ENCODE measurements at regions not wholly inside any gene's neighbourhood (a gene's known extent, or its start where the extent isn't known, plus 50 kb on each side); places are given as distances from the start of the nearest gene placed in this dataset.

GRCh38 chr11:79616392-79616851 lies 175.6 kb upstream of the TENM4 start:
- Histone ChIP-seq H3K23me2 (ENCODE audit: low read depth, low read length) (no peaks in the 10 kb centered on the region; the same call in 1 of the 2 replicates), H4K5ac (ENCODE audit: insufficient read length, low read depth, low read length) (no peak overlapping the region), H3K9me3 (ENCODE audit: insufficient read depth in 2 of 2, low read depth in 1 of 2, low read length in 1 of 2) (no peaks in the 10 kb centered on the region), H3K79me2 (ENCODE audit: control insufficient read depth in 1 of 2, insufficient read depth in 2 of 2, low read length in 2 of 2) (no peaks in the 10 kb centered on the region), H3K4ac (replicated peaks; ENCODE audit: insufficient read length, low read depth, low read length) (no peak overlapping the region), H3K36me3 (ENCODE audit: control insufficient read depth in 2 of 4, insufficient read depth in 4 of 4, low read length in 3 of 4) (no peaks in the 10 kb centered on the region), H4K20me1 (replicated peaks in 1 of 2; ENCODE audit: control insufficient read depth in 1 of 2, insufficient read depth in 2 of 2, low read length in 2 of 2) (no peaks in the 10 kb centered on the region), H2BK120ac (replicated peaks; ENCODE audit: low read depth, low read length) (no peak overlapping the region), H2BK5ac (ENCODE audit: low read depth, low read length) (no peak overlapping the region), H3K23ac (ENCODE audit: insufficient read length) (no peak overlapping the region), H3K27me3 (replicated peaks in 1 of 4; ENCODE audit: control insufficient read depth in 3 of 4, extremely low read depth in 1 of 4, insufficient read depth in 3 of 4, low read length in 3 of 4) (no peaks in the 10 kb centered on the region), H3K18ac (ENCODE audit: extremely low read depth, low read length) (no peak overlapping the region), H3K56ac (replicated peaks; ENCODE audit: insufficient read length, low read depth, low read length) (no peak overlapping the region), H3K9ac (replicated peaks in 1 of 4; ENCODE audit: extremely low read depth in 1 of 4, low read depth in 3 of 4, low read length in 3 of 4) (no peak overlapping the region), H2AFZ (ENCODE audit: low read length) (no peak overlapping the region), H3K79me1 (ENCODE audit: low read depth, low read length) (no peaks in the 10 kb centered on the region), H3K4me2 (ENCODE audit: insufficient read depth in 1 of 2, low read depth in 2 of 2, low read length in 2 of 2) (no peak overlapping the region), H4K91ac (replicated peaks; ENCODE audit: insufficient read length, low read length) (no peak overlapping the region), H3K4me1 (replicated peaks in 1 of 4; ENCODE audit: control insufficient read depth in 3 of 4, insufficient read depth in 4 of 4, low read length in 3 of 4) (no peaks in the 10 kb centered on the region), H3K27ac (ENCODE audit: low read depth, low read length) (no peak overlapping the region), H2BK12ac (ENCODE audit: low read depth, low read length) (no peak overlapping the region), H4K8ac (ENCODE audit: extremely low read depth, insufficient read depth, low read length) (no peak overlapping the region), H2BK15ac (ENCODE audit: low read length) (no peak overlapping the region), H2BK20ac (ENCODE audit: low read length) (no peak overlapping the region), H3K4me3 (ENCODE audit: extremely low read depth in 1 of 4, insufficient read depth in 2 of 4, low read depth in 3 of 4, low read length in 4 of 4) (no peak overlapping the region), H3K14ac (ENCODE audit: insufficient read length) (no peak overlapping the region), H2AK5ac (ENCODE audit: low read depth, low read length) (no peak overlapping the region)
- CTCF ChIA-PET (ENCODE audit: partially characterized antibody), result interaction anchor here (0.8 kb wide), 1 partner anchor 16 kb away, joined by 3 read pairs; no protein-coding TSS in a partner anchor
- POLR2A ChIA-PET (ENCODE audit: partially characterized antibody), result no interaction called here
- TF ChIP-seq BCL11A (IDR thresholded peaks at IDR 0.05; ENCODE audit: low read depth in 2 of 2, low read length in 2 of 2) (no peak), POU5F1 (IDR thresholded peaks at IDR 0.05; ENCODE audit: low read depth, low read length) (no peak), SIRT6 (IDR thresholded peaks at IDR 0.05; ENCODE audit: low read length) (no peak), SP4 (IDR thresholded peaks at IDR 0.05; ENCODE audit: low read length) (no peak), POLR2AphosphoS5 (IDR thresholded peaks at IDR 0.05; ENCODE audit: low read depth, low read length) (no peak), TCF12 (IDR thresholded peaks at IDR 0.05; ENCODE audit: low read depth, low read length) (no peak), ZNF274 (IDR thresholded peaks at IDR 0.05; ENCODE audit: borderline replicate concordance, extremely low read depth, low read length) (no peak)
- FAIRE-seq (no peak), DNase-seq (ENCODE audit: low read depth in 1 of 2, low spot score in 2 of 2) (no peak)
- WGBS, 2 experiments (ENCODE audit: extremely low coverage in 1 of 2, insufficient coverage in 1 of 2, insufficient read length in 1 of 2, insufficient replicate concordance in 2 of 2, low coverage in 1 of 2, low lambda C conversion rate in 2 of 2, missing lambda C conversion rate in 1 of 2), result 88% methylated on average over 3 of the region's 3 CpGs; no CpG with 5 or more reads in 1 of the 2 experiments

Data from H1 (cell line).